Smooth muscle cell (in vitro differentiated cells): ENCODE measurements at regions not wholly inside any gene's neighbourhood (a gene's known extent, or its start where the extent isn't known, plus 50 kb on each side); places are given as distances from the start of the nearest gene placed in this dataset.

Experiments used
- DNase-seq: peaks from one replicate; lab custom pipeline; 2025; ENCODE audit not compliant: unreplicated experiment; lab: John Stamatoyannopoulos, UW
- H2AFZ ChIP-seq: fragments of 200-600 bp; sonication (generic); 2 replicates; pipeline ENCODE4 v1.6.0; 2016; ENCODE audit warnings: antibody characterized with exemption, low read depth, mild to moderate bottlenecking
- H3F3A ChIP-seq: fragments of 200-600 bp; sonication (generic); 2 replicates; pipeline ENCODE4 v1.6.0; 2017; ENCODE audit warnings: antibody characterized with exemption, low read depth
- H3K27ac ChIP-seq: fragments of 200-600 bp; sonication (generic); 2 replicates; pipeline ENCODE4 v1.5.1; 2016; ENCODE audit warnings: low read depth, mild to moderate bottlenecking
- H3K27me3 ChIP-seq: fragments of 200-600 bp; sonication (generic); 2 replicates; pipeline ENCODE4 v1.6.1; 2016; ENCODE audit warnings: low read depth, mild to moderate bottlenecking
- H3K36me3 ChIP-seq: fragments of 200-600 bp; sonication (generic); 2 replicates; pipeline ENCODE4 v1.5.1; 2016; ENCODE audit warnings: low read depth
- H3K4me1 ChIP-seq: fragments of 200-600 bp; sonication (generic); 2 replicates; pipeline ENCODE4 v1.5.1; 2016; ENCODE audit warnings: low read depth
- H3K4me2 ChIP-seq: fragments of 200-600 bp; sonication (generic); 2 replicates; pipeline ENCODE4 v1.6.0; 2016; ENCODE audit warnings: mild to moderate bottlenecking
- H3K4me3 ChIP-seq: fragments of 200-600 bp; sonication (generic); 2 replicates; pipeline ENCODE4 v1.5.1; 2016; ENCODE audit warnings: mild to moderate bottlenecking
- H3K79me2 ChIP-seq: fragments of 200-600 bp; sonication (generic); 2 replicates; pipeline ENCODE4 v1.6.0; 2016; ENCODE audit warnings: low read depth, mild to moderate bottlenecking
- H3K9ac ChIP-seq: fragments of 200-600 bp; sonication (generic); 2 replicates; pipeline ENCODE4 v1.6.0; 2016; ENCODE audit warnings: low read depth
- H3K9me3 ChIP-seq: fragments of 200-600 bp; sonication (generic); replicated peaks from 2 replicates; pipeline ENCODE4 v1.5.1; 2016; ENCODE audit warnings: low read depth
- H4K20me1 ChIP-seq: fragments of 200-600 bp; sonication (generic); 2 replicates; pipeline ENCODE4 v1.6.0; 2016; ENCODE audit warnings: low read depth
- WGBS: methylation state at CpG from one replicate; pipeline ENCODE4 v1.1.7; 2016; ENCODE audit warnings: low lambda C conversion rate; 5-methylcytosine and 5-hydroxymethylcytosine counted together
- TF ChIP-seq, protein P1 (sequence below): fragments of 200-600 bp; sonication (generic); IDR thresholded peaks from 2 replicates; pipeline ENCODE4 v1.5.1; 2017; ENCODE audit warnings: borderline replicate concordance, mild to moderate bottlenecking, antibody characterized with exemption; ENCODE audit not compliant: insufficient read depth, poor library complexity, severe bottlenecking

DNA sequence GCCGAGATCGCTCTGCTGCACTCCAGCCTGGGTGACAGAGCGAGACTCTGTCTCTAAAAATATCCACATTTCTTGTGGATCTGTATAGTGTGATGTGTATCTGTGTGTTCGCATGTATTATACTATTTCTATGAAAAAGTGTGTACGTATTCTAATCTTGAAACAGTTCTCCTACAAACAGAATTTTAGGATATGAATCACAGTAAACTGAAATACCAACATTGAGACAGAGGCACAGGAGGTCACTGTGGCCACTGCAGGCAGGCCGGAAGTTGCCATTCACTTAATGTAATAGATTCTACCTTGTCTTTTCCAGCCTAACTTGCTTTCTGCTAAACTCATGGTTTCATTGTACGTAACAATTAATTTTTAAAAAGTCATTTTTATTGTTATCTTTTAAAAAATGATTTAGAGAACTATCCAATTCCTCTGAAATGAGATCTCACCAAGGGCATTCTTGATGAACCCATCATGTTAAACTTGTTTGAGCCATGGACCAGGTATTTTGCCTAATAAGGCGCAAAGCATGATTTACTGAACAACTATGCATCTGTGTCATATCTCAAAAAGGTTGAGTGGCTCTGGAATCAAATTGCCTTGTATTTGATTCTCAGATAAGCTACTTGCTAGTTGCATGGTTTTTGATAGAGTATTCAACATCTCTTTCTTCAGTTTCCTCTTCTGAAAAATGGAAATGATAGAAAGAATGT, 154.9 kb upstream of the GYPA start:
- no peaks in the 10 kb centered on the region for H4K20me1 ChIP-seq
- no peak overlapping the region for H3K9ac ChIP-seq
- H3F3A ChIP-seq = no peaks in the 10 kb centered on the region
- 85% methylated on average over 8 of the region's 8 CpGs for WGBS
- TF ChIP-seq, protein P1, sequence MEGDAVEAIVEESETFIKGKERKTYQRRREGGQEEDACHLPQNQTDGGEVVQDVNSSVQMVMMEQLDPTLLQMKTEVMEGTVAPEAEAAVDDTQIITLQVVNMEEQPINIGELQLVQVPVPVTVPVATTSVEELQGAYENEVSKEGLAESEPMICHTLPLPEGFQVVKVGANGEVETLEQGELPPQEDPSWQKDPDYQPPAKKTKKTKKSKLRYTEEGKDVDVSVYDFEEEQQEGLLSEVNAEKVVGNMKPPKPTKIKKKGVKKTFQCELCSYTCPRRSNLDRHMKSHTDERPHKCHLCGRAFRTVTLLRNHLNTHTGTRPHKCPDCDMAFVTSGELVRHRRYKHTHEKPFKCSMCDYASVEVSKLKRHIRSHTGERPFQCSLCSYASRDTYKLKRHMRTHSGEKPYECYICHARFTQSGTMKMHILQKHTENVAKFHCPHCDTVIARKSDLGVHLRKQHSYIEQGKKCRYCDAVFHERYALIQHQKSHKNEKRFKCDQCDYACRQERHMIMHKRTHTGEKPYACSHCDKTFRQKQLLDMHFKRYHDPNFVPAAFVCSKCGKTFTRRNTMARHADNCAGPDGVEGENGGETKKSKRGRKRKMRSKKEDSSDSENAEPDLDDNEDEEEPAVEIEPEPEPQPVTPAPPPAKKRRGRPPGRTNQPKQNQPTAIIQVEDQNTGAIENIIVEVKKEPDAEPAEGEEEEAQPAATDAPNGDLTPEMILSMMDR = no peak
- H3K27ac ChIP-seq = no peak overlapping the region
- no peak overlapping the region for H3K4me2 ChIP-seq
- H3K4me3 ChIP-seq = no peak overlapping the region
- H3K79me2 ChIP-seq = no peaks in the 10 kb centered on the region
- no peak overlapping the region for H2AFZ ChIP-seq
- H3K27me3 ChIP-seq = peaks cover 5% of the 10 kb centered on the region
- H3K36me3 ChIP-seq = no peaks in the 10 kb centered on the region
- no peak for DNase-seq
- no peaks in the 10 kb centered on the region for H3K9me3 ChIP-seq
- no peaks in the 10 kb centered on the region for H3K4me1 ChIP-seq

DNA sequence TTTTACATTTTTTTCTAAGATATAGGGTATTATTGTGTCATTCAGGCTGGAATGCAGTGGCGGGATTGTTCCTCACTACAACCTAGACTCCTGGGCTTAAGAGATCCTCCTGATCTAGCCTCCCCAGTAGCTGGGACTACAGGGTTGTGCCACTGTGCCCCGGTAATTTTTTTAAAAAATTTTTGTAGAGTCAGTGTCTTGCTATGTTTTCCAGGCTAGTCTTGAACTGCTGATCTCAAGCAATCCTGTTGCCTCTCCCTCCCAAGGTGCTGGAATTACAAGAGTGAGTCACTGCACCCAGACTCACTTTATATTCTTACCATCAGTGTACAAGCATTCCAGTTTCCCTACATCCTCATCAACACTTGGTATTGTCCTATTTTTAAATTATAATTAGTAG, 156.4 kb upstream of the GYPA start:
- H2AFZ ChIP-seq = no peak overlapping the region
- H3K36me3 ChIP-seq = no peaks in the 10 kb centered on the region
- no peak overlapping the region for H3K4me3 ChIP-seq
- no peaks in the 10 kb centered on the region for H3K79me2 ChIP-seq
- no peaks in the 10 kb centered on the region for H3K9me3 ChIP-seq
- no peaks in the 10 kb centered on the region for H3K4me1 ChIP-seq
- no peaks in the 10 kb centered on the region for H3K27me3 ChIP-seq
- H3K4me2 ChIP-seq = no peak overlapping the region
- no peak overlapping the region for H3K9ac ChIP-seq
- DNase-seq = no peak
- 81% methylated on average over 2 of the region's 2 CpGs for WGBS
- TF ChIP-seq, protein P1 = no peak
- no peak overlapping the region for H3K27ac ChIP-seq
- no peaks in the 10 kb centered on the region for H4K20me1 ChIP-seq
- no peaks in the 10 kb centered on the region for H3F3A ChIP-seq

DNA sequence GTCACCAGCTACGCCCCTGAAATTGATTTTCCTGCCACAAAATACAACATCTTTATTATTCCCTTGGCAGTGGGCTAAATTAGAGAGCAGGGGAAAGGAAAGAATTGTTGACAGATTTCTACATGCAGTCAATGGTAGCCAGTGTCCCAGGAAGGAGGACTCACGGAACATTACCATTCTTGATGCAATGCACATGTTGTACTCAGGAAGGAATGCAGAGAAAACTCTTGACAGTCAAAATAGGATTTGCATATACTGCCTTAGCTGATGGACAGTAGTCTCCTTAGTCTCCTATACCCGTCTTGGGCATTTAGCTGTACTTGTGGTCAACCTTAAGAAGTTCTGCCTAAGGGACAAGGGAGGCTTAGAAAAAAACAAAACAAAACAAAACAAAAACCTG, 158.0 kb upstream of the GYPA start:
- TF ChIP-seq, protein P1 = no peak
- 81% methylated on average over 3 of the region's 3 CpGs for WGBS
- Histone ChIP-seq H3K4me1 (no peaks in the 10 kb centered on the region), H3K27ac (no peak overlapping the region), H3K27me3 (no peaks in the 10 kb centered on the region), H3K4me3 (no peak overlapping the region), H3K79me2 (no peaks in the 10 kb centered on the region), H3F3A (no peaks in the 10 kb centered on the region), H2AFZ (no peak overlapping the region), H3K9ac (no peak overlapping the region), H3K9me3 (no peaks in the 10 kb centered on the region), H3K4me2 (no peak overlapping the region), H3K36me3 (no peaks in the 10 kb centered on the region), H4K20me1 (no peaks in the 10 kb centered on the region)
- DNase-seq = no peak

DNA sequence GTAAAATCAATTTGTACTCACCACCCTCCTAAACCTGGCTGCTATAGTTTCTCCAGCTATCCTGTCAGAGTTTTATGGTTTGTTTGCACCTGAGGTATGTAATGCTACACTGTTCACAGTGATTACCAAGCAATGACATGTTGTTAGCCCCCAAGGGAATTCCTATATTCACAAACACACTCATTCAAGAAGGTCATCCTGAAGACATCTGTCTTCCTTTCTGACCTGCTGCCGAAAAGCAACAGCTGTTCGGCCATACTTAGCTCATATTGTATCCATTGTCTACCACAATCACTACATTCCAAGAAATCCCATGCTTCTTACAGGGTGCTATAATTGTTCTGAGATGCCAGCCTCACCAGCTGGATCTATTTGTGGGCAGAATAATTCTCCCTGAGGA, 160.1 kb upstream of the GYPA start:
- H3K4me1 ChIP-seq = no peaks in the 10 kb centered on the region
- TF ChIP-seq, protein P1 = no peak
- no peaks in the 10 kb centered on the region for H4K20me1 ChIP-seq
- no peaks in the 10 kb centered on the region for H3K79me2 ChIP-seq
- WGBS = 75% methylated on average over 2 of the region's 2 CpGs
- DNase-seq = no peak
- H3K4me3 ChIP-seq = no peak overlapping the region
- H3K36me3 ChIP-seq = no peaks in the 10 kb centered on the region
- no peaks in the 10 kb centered on the region for H3K9me3 ChIP-seq
- H2AFZ ChIP-seq = no peak overlapping the region
- H3K9ac ChIP-seq = no peak overlapping the region
- no peak overlapping the region for H3K27ac ChIP-seq
- no peaks in the 10 kb centered on the region for H3K27me3 ChIP-seq
- H3F3A ChIP-seq = no peaks in the 10 kb centered on the region
- H3K4me2 ChIP-seq = no peak overlapping the region
